GM21619 (cell line): ENCODE measurements at regions not wholly inside any gene's neighbourhood (a gene's known extent, or its start where the extent isn't known, plus 50 kb on each side); places are given as distances from the start of the nearest gene placed in this dataset.

Experiments used
- ATAC-seq: cut with Tn5 transposase; IDR thresholded peaks from one replicate; pipeline ENCODE4 v1.9.1; 2021; ENCODE audit not compliant: unreplicated experiment

DNA sequence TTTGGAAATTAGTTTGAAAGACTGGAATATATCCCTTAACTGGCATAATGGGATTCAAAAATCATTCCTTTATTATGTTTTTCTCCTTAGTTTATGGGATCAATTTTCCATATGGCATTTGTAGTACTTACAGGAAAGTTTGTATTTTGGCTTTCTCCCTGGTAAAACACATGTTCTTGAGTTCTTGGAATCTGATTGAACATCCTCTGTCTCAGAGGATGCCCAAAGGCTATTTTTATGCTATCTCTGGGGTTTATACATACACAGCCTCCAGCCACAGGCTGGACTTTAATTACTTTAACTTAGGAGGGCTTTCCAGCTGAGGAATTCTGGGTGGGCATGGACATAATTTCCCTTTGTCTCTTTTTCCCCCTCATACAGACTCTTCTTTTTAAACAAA is 236.4 kb downstream of the HGF start:
- ATAC-seq: no peak

- ATAC-seq: no peak
These were observed 240.1 kb downstream of the HGF start for GRCh38 chr7:81529785-81530184.

- no peak for ATAC-seq
These were observed 242.2 kb downstream of the HGF start for GRCh38 chr7:81527651-81528050.

DNA sequence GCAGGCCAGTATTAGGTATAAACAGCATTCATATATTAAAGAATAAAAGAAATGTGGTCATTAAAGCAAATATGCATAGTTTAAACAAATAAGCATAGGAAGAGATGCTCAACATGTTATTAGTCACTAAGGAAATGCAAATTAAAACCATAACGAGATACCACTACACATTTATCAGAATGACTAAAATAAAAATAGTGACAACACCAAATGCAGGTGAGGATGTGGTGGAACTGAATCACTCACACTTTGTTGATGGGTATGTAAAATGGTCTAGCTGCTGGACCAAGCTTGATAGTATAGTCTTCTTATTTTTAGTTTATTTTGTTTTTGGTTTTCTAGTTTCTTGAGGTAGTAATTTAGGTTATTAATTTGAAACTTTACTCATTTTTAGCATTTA is 242.9 kb downstream of the HGF start:
- no peak for ATAC-seq

DNA sequence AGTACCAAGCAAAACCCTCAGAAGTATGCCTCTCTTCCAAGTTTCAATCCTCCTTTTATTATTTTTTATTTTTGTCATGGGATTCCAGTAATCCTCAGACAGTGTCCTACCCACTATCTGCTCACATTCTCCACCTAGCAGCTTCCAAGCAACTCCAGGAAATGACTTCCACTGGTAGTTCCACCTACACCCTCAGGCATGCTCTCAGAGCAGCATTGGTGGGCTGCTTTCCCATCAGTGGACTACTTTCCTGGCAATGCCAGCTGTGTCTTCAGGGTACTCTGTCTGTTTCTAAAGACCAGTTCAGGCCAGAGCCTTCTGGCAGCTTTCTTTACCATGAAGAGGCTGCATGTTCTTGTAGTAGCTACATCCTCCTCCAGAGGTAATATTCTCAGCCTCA is 244.0 kb downstream of the HGF start:
- no peak for ATAC-seq

- no peak for ATAC-seq
These were observed 250.0 kb downstream of the HGF start for GRCh38 chr7:81519886-81520285.

DNA sequence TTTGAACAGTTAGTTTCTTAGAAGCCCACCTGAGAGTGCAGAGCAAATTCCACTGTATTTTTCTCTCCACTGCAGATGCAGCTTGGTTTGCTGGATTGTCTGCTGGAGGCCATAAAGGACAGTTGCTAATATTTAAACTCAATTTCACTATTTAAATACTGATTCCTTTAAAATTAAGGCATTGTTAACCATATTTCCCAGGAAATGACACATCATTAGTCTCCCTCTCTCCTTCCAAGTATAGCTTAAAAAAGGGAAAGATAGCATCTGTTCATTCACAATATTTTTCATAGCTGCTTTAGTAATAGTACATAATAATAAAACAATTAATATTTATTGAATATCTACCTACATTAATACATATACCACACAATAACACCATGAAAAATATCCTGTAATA is 252.9 kb downstream of the HGF start:
- ATAC-seq: no peak

DNA sequence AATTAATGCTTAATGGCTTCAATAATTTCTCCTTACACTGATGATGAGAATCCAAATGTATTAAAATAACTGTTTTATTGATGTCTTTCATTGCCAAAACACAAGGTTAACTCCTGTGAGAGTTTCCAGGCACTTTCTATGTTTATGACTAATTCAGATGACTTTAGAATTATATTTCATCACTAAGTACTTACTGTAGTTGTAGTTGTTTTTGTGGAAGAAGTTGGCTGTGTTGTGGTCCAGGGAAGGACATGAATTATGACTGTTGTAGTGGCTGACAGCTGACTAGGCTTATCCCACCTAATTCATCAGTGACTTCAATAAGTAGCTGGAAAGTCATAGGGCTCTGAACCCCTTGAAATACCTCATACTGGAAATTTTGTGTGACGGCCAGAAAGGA is 254.8 kb downstream of the HGF start:
- no peak for ATAC-seq

- ATAC-seq: no peak
These were observed 255.3 kb downstream of the HGF start for GRCh38 chr7:81514546-81514945.

- ATAC-seq: no peak
These were observed 259.7 kb downstream of the HGF start for GRCh38 chr7:81510122-81510521.

GRCh38 chr7:81507221-81507620 is 262.6 kb downstream of the HGF start:
- ATAC-seq: no peak

DNA sequence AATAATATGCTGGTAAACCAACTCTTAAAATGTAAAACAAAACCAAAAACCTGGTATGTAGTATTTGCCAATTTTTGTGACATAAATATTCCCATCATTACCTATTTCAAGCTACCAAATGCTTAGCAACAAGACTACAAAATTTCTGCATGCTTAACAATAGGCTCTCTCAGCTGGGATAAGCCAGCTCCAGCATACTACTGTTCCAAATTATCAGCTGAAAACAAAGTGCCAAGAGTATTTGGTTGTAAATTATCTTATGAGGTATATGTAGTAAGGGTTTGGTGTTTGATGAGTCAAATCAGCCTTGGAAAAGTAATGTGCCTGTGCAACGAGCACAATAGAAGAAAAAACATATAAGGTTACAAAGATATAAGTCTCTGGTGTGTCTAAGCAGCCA is 263.2 kb downstream of the HGF start:
- ATAC-seq: no peak

- no peak for ATAC-seq
These were observed 266.1 kb downstream of the HGF start for GRCh38 chr7:81503771-81504170.

- ATAC-seq: no peak
These were observed 266.5 kb downstream of the HGF start for GRCh38 chr7:81503336-81503735.

GRCh38 chr7:81501220-81501619 is 268.6 kb downstream of the HGF start:
- ATAC-seq: no peak

GRCh38 chr7:81500631-81501030 is 269.2 kb downstream of the HGF start:
- no peak for ATAC-seq

DNA sequence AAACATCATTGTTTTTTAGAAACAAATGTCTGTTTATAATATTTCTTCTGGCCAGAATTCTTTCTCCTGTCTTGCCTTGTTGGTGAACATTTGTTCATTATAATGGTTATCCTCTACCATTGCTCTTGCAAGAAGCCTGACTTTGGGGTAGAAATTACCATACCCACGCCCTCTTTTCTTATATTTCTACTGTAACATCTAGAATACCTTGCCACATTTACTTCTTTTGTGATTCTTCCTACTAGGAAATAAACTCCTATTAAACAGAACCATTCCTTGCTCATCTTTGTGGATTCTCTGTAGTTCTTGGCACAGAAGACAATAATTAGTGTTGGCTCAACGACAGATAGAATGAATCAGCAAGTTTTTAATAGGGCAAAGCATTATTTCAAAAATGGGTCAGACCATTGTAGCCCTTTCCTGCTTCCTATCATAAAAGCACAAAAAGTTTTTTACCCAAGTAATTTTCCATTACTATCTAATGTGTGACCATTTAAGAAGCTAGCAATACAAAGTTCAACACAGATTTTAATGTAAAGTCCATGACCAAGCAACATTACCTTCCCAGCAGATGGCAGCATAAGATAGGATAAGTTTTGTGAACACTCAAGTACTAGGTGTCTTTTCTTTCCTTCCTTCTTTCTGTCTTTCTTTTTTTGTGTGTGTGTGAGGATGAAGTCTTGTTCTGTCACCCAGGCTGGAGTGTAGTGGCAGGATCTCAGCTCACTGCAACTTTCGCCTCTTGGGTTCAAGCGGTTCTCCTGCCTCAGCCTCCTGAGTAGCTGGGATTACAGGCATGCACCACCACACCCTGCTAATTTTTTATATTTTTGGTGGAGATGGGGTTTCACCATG is 270.4 kb downstream of the HGF start:
- ATAC-seq: peak; percentile 84

DNA sequence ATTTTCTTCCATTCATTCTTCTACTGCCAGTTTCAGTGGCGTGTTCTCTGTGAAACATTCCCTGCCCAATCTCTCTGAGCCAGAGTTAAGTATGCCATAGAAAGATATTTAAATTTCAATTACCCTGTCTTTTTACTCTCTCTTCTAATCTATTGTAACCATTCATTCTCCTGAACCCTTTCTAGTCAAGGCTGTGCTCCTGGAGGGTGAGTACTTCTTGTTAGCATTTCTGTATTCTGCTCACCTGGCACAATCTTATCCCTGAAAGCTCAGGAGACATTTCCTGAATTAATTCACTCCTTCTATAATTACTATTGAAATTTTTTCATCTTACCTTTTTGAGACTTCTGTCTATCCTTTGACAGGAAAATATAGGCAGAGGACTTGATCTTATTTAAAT is 271.7 kb downstream of the HGF start:
- ATAC-seq: no peak

DNA sequence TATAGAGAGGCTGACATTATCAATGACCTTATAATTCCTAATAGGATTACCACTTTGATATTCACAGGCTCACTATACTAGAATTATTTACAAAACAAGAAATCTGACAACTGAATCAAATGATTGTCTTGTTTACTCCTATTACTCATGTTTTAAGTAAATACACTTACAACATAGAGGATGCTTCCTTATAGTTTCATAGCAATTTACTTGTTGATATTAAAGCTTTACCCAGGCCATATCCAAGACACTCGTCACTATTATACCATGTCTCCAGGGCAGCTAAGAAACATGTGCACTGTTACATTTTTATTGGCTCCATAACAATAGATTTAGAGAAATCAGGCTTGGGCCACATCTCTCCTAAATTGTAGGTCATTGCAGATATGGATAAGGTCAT is 276.9 kb downstream of the HGF start:
- ATAC-seq: no peak

- ATAC-seq: no peak
These were observed 277.6 kb downstream of the HGF start for GRCh38 chr7:81492240-81492639.

DNA sequence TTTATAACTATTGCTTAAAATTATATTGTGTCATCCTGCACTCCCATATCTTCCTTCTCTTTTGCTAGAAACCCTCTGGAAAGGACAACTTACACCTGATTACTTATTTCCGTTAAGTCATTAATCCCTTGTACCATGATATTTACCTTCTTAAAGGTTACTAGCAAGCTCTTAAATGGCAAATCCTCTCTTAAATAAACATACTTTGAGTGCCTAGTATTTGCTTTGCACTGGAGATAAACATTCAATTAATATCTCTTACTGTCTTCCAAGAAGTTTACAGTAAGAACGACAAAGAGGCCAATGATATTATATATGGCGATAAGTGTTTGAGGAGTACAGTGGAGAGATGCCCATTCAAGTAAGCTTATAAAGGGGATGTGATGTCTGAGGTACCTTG is 278.3 kb downstream of the HGF start:
- no peak for ATAC-seq

DNA sequence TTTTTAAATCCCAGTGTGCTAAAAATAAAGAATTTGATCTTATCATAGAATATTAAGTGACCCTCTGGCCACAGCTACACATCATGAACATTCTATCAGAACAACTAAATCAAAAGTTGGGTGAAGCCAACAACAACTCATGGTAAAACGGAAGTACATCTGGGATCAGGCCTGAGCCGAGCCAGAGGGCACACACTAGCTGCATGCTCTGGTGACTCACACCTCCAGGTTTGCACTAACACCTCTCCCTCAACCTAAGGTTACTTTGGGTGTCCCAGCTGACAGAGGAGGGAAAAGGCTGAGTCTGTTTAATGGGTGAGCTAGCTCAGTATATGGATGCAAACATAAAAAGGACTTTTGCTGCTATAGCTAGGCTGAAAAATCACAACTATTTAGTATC is 281.6 kb downstream of the HGF start:
- ATAC-seq: no peak

- no peak for ATAC-seq
These were observed 282.3 kb downstream of the HGF start for GRCh38 chr7:81487516-81487915.
